ENCODE measurements at regions not wholly inside any gene's neighbourhood (a gene's known extent, or its start where the extent isn't known, plus 50 kb on each side); places are given as distances from the start of the nearest gene placed in this dataset.

- Histone ChIP-seq H3K4me2 (ENCODE audit: insufficient read depth, low read length) (no peak overlapping the region), H4K20me1 (replicated peaks; ENCODE audit: control insufficient read depth, extremely low read depth, insufficient read depth, low read length) (no peaks in the 10 kb centered on the region), H2AFZ (ENCODE audit: low read depth, low read length) (no peak overlapping the region), H3K9ac (replicated peaks; ENCODE audit: extremely low read depth, insufficient read depth, low read length) (no peak overlapping the region), H3K4me1 (ENCODE audit: control insufficient read depth, extremely low read depth, insufficient read depth, low read length) (peaks cover 4% of the 10 kb centered on the region), H3K27me3 (ENCODE audit: control insufficient read depth in 2 of 2, insufficient read depth in 2 of 2, low read length in 2 of 2) (no peaks in the 10 kb centered on the region), H3K9me3 (replicated peaks; ENCODE audit: control insufficient read depth, insufficient read depth, low read length) (no peaks in the 10 kb centered on the region), H3K79me2 (ENCODE audit: control insufficient read depth, insufficient read depth, low read length) (no peaks in the 10 kb centered on the region), H3K4me3 (replicated peaks in 1 of 3; ENCODE audit: insufficient read depth in 1 of 3, low read depth in 1 of 3, low read length in 3 of 3) (no peak overlapping the region), H3K27ac (ENCODE audit: insufficient read depth, low read depth, low read length) (no peak overlapping the region), H3K36me3 (ENCODE audit: control insufficient read depth in 2 of 2, extremely low read depth in 1 of 2, insufficient read depth in 2 of 2, low read length in 2 of 2) (no peaks in the 10 kb centered on the region), H3K9me1 (replicated peaks; ENCODE audit: control insufficient read depth, extremely low read depth, insufficient read depth, low read length) (no peaks in the 10 kb centered on the region)
- no TSS peak for BruUV-seq (replicated peaks)
- dilution Hi-C loops (cut with MboI; ENCODE audit: extremely low pct_ligation_motif_present, low sequenced_read_pairs) (no loop called here), intact Hi-C loops (cut with micrococcal nuclease) (no loop called here)
- FAIRE-seq = no peak
- no peak for TF ChIP-seq POLR2AphosphoS5 (IDR thresholded peaks at IDR 0.05; ENCODE audit: insufficient read depth, low read depth, low read length)
- no peak for TF ChIP-seq EZH2 (IDR thresholded peaks at IDR 0.05; ENCODE audit: borderline replicate concordance, low read depth, low read length, severe bottlenecking)
- no peak for TF ChIP-seq FOS (IDR thresholded peaks at IDR 0.05; ENCODE audit: borderline replicate concordance, insufficient read depth, low read length)
- TF ChIP-seq GATA2 (IDR thresholded peaks at IDR 0.05; ENCODE audit: insufficient read depth, insufficient read length, low read depth, low read length) = no peak
- TF ChIP-seq JUN (IDR thresholded peaks at IDR 0.05; ENCODE audit: borderline replicate concordance, insufficient read depth, insufficient read length, low read depth) = no peak
- TF ChIP-seq, protein P1, sequence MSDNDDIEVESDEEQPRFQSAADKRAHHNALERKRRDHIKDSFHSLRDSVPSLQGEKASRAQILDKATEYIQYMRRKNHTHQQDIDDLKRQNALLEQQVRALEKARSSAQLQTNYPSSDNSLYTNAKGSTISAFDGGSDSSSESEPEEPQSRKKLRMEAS (IDR thresholded peaks at IDR 0.05; ENCODE audit: insufficient read depth, insufficient read length) = no peak
- TF ChIP-seq POLR2A (IDR thresholded peaks at IDR 0.05; ENCODE audit: low read depth, low read length) = no peak
- TF ChIP-seq MYC (IDR thresholded peaks at IDR 0.05; ENCODE audit: low read depth, low read length) = no peak
- no peak for TF ChIP-seq CTCF (IDR thresholded peaks at IDR 0.05; ENCODE audit: extremely low read depth in 1 of 2, insufficient read depth in 1 of 2, low read depth in 1 of 2, low read length in 2 of 2)
- ChIA-PET CTCF (interaction anchor here (0.7 to 1.1 kb wide), 2 partner anchors 19 to 32 kb away, joined by 3 to 4 read pairs; no protein-coding TSS in a partner anchor), POLR2A (no interaction called here)
- no peak for DNase-seq (ENCODE audit: low read depth, low spot score)
Observed at GRCh38 chr10:29816801-29817558, 182.2 kb upstream of the SVIL start.

Measured in endothelial cell of umbilical vein (primary cell).